Suprapubic skin (tissue), 4 donors: ENCODE measurements at regions not wholly inside any gene's neighbourhood (a gene's known extent, or its start where the extent isn't known, plus 50 kb on each side); places are given as distances from the start of the nearest gene placed in this dataset.

ENCODE experiments used
- DNase-seq, 2 donors: peaks; one replicate each; pipeline ENCODE4 v3.0.0-alpha.2; 2019; ENCODE audit warnings: low spot score in 2 of 2
- H3K27ac ChIP-seq: fragments of 200-600 bp; sonication (generic); one replicate; pipeline ENCODE4 v1.5.1; 2019
- H3K27me3 ChIP-seq: fragments of 200-600 bp; sonication (generic); one replicate; pipeline ENCODE4 v1.5.1; 2019
- H3K36me3 ChIP-seq: fragments of 200-600 bp; sonication (generic); one replicate; pipeline ENCODE4 v1.5.1; 2019
- H3K4me1 ChIP-seq: fragments of 200-600 bp; sonication (generic); one replicate; pipeline ENCODE4 v1.5.1; 2019
- H3K4me3 ChIP-seq: fragments of 200-600 bp; sonication (generic); one replicate; pipeline ENCODE4 v1.5.1; 2019; ENCODE audit warnings: mild to moderate bottlenecking
- H3K9me3 ChIP-seq: fragments of 200-600 bp; sonication (generic); one replicate; pipeline ENCODE4 v1.5.1; 2019
- CTCF ChIP-seq, 2 donors: fragments of 200-600 bp in 1 of 2; fragments of 450-650 bp in 1 of 2; sonication (generic) in 1 of 2; IDR thresholded peaks; one replicate each; pipeline ENCODE4 v1.5.1; 2016 to 2019; ENCODE audit warnings: antibody characterized with exemption in 2 of 2, mild to moderate bottlenecking in 1 of 2, moderate library complexity in 1 of 2
- EP300 ChIP-seq: sonication (generic); formaldehyde crosslinking; IDR thresholded peaks from one replicate; pipeline ENCODE4 v1.6.1; 2017; ENCODE audit warnings: antibody characterized with exemption
- POLR2A ChIP-seq, 2 donors: fragments of 450-650 bp; IDR thresholded peaks; one replicate each; pipeline ENCODE4 v1.6.1; 2017; ENCODE audit warnings: antibody characterized with exemption in 2 of 2, mild to moderate bottlenecking in 2 of 2, moderate library complexity in 2 of 2
- POLR2AphosphoS5 ChIP-seq, 3 donors: sonication (generic); formaldehyde crosslinking; IDR thresholded peaks; one replicate each; pipeline ENCODE4 v1.6.1; 2017; ENCODE audit warnings: antibody characterized with exemption in 3 of 3
- WGBS: methylation state at CpG from one replicate; pipeline ENCODE4 v1.1.5; 2018; 5-methylcytosine and 5-hydroxymethylcytosine counted together

- H3K27ac ChIP-seq: no peak overlapping the region
- H3K27me3 ChIP-seq: peaks cover 17% of the 10 kb centered on the region
- 75% methylated on average over 3 of the region's 3 CpGs for WGBS
- no peak for DNase-seq
- no peaks in the 10 kb centered on the region for H3K9me3 ChIP-seq
- no peak for TF ChIP-seq CTCF (IDR thresholded peaks at IDR 0.05)
- no peak for TF ChIP-seq POLR2AphosphoS5 (IDR thresholded peaks at IDR 0.05)
- no peak for TF ChIP-seq POLR2A (IDR thresholded peaks at IDR 0.05)
- no peak for TF ChIP-seq EP300
- H3K36me3 ChIP-seq: no peaks in the 10 kb centered on the region
- H3K4me1 ChIP-seq: no peaks in the 10 kb centered on the region
- H3K4me3 ChIP-seq: no peak overlapping the region
These were observed 154.0 kb upstream of the RAG2 start for GRCh38 chr11:36751996-36752395.

GRCh38 chr11:36751335-36751781 lies 153.3 kb upstream of the RAG2 start:
- H3K27me3 ChIP-seq: peaks cover 18% of the 10 kb centered on the region
- no peaks in the 10 kb centered on the region for H3K9me3 ChIP-seq
- no peaks in the 10 kb centered on the region for H3K4me1 ChIP-seq
- DNase-seq: no peak
- no peak overlapping the region for H3K4me3 ChIP-seq
- no peak overlapping the region for H3K27ac ChIP-seq
- 22% methylated on average over 4 of the region's 4 CpGs for WGBS
- no peaks in the 10 kb centered on the region for H3K36me3 ChIP-seq
- TF ChIP-seq EP300: no peak
- TF ChIP-seq CTCF (IDR thresholded peaks at IDR 0.05): no peak
- no peak for TF ChIP-seq POLR2AphosphoS5 (IDR thresholded peaks at IDR 0.05)
- TF ChIP-seq POLR2A (IDR thresholded peaks at IDR 0.05): no peak

- WGBS: 67% methylated on average over 1 of the region's 1 CpG
- no peak overlapping the region for H3K27ac ChIP-seq
These were observed 152.3 kb upstream of the RAG2 start for GRCh38 chr11:36750349-36750748.

GRCh38 chr11:36748836-36749235 lies 150.8 kb upstream of the RAG2 start:
- Histone ChIP-seq H3K4me3 (no peak overlapping the region), H3K9me3 (no peaks in the 10 kb centered on the region), H3K27me3 (peaks cover 21% of the 10 kb centered on the region), H3K27ac (no peak overlapping the region), H3K36me3 (no peaks in the 10 kb centered on the region), H3K4me1 (no peaks in the 10 kb centered on the region)
- TF ChIP-seq EP300: no peak
- TF ChIP-seq POLR2AphosphoS5 (IDR thresholded peaks at IDR 0.05): no peak
- TF ChIP-seq CTCF (IDR thresholded peaks at IDR 0.05): no peak
- no peak for TF ChIP-seq POLR2A (IDR thresholded peaks at IDR 0.05)
- WGBS: 93% methylated on average over 2 of the region's 2 CpGs
- DNase-seq: no peak

More at GRCh38 chr11:36750349-36750748, 152.3 kb upstream of the RAG2 start:
- no peak overlapping the region for H3K4me3 ChIP-seq
- no peaks in the 10 kb centered on the region for H3K36me3 ChIP-seq
- DNase-seq: no peak
- H3K4me1 ChIP-seq: no peaks in the 10 kb centered on the region
- no peaks in the 10 kb centered on the region for H3K9me3 ChIP-seq
- H3K27me3 ChIP-seq: peaks cover 21% of the 10 kb centered on the region
- TF ChIP-seq POLR2A (IDR thresholded peaks at IDR 0.05) (no peak), EP300 (no peak), POLR2AphosphoS5 (IDR thresholded peaks at IDR 0.05) (no peak), CTCF (IDR thresholded peaks at IDR 0.05) (no peak)

GRCh38 chr11:36746886-36747710 lies 149.1 kb upstream of the RAG2 start:
- no peaks in the 10 kb centered on the region for H3K36me3 ChIP-seq
- no peak for TF ChIP-seq POLR2A (IDR thresholded peaks at IDR 0.05)
- no peak for TF ChIP-seq POLR2AphosphoS5 (IDR thresholded peaks at IDR 0.05)
- TF ChIP-seq CTCF (IDR thresholded peaks at IDR 0.05): peak; percentile 82 to 99
- H3K9me3 ChIP-seq: no peaks in the 10 kb centered on the region
- WGBS: 34% methylated on average over 7 of the region's 7 CpGs
- peaks cover 17% of the 10 kb centered on the region for H3K27me3 ChIP-seq
- DNase-seq: peak; percentile 81 to 82
- H3K27ac ChIP-seq: no peak overlapping the region
- H3K4me1 ChIP-seq: no peaks in the 10 kb centered on the region
- no peak overlapping the region for H3K4me3 ChIP-seq
